ENCODE measurements at regions not wholly inside any gene's neighbourhood (a gene's known extent, or its start where the extent isn't known, plus 50 kb on each side); places are given as distances from the start of the nearest gene placed in this dataset.
A peak's percentile ranks its signal among the peaks of the same experiment; 100 is the strongest.

DNA sequence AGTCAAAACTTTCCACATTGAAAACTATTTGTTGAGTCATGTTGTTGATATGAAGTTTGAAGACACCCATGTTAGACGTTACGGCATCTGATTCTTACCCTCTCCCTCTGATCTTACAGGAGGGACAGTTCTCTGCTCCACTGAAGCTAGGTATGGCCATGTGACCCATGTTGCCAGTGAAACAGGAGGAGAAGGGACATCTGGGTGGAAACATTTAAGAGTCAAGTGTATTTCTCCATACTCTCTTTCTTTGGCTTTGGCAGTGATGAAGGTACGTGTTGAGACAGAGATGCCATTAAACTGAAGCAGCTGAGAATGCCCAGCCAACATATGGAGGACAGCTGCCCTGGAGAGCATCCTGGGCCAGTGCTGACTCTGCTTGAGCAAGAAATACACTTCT, 198.4 kb upstream of the PTGFR start:
- Histone ChIP-seq H3K4me1 (ENCODE audit: insufficient read depth, poor library complexity, severe bottlenecking) (no peaks in the 10 kb centered on the region), H3K9me3 (ENCODE audit: severe bottlenecking) (no peaks in the 10 kb centered on the region), H3K27ac (ENCODE audit: poor library complexity, severe bottlenecking) (no peak overlapping the region), H3K36me3 (ENCODE audit: low read depth) (no peaks in the 10 kb centered on the region), H3K4me3 (ENCODE audit: severe bottlenecking) (no peak overlapping the region), H3K27me3 (ENCODE audit: insufficient read depth, poor library complexity, severe bottlenecking) (no peaks in the 10 kb centered on the region)
- DNase-seq (ENCODE audit: low spot score) = no peak
- TF ChIP-seq, protein P1, sequence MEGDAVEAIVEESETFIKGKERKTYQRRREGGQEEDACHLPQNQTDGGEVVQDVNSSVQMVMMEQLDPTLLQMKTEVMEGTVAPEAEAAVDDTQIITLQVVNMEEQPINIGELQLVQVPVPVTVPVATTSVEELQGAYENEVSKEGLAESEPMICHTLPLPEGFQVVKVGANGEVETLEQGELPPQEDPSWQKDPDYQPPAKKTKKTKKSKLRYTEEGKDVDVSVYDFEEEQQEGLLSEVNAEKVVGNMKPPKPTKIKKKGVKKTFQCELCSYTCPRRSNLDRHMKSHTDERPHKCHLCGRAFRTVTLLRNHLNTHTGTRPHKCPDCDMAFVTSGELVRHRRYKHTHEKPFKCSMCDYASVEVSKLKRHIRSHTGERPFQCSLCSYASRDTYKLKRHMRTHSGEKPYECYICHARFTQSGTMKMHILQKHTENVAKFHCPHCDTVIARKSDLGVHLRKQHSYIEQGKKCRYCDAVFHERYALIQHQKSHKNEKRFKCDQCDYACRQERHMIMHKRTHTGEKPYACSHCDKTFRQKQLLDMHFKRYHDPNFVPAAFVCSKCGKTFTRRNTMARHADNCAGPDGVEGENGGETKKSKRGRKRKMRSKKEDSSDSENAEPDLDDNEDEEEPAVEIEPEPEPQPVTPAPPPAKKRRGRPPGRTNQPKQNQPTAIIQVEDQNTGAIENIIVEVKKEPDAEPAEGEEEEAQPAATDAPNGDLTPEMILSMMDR (IDR thresholded peaks at IDR 0.05; ENCODE audit: poor library complexity, severe bottlenecking) = no peak
- no peak for ATAC-seq (ENCODE audit: low read depth)

DNA sequence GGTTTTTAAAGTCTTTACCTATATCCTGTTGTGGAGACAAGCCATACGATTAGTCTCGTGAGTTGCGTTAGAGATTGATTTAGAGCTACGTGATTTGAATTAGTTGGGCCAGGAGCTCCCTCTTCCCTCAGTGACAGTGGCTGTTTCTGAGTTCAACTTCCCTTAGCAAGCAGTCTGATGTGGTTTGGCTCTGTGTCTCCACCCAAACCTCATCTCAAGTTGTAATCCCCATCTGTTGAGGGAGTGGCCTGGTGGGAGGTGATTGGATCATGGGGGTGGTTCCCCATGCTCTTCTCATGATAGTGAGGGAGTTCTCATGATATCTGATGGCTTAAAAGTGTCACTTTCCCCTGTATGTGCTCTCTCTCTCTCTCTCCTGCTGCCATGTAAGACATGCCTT, 192.9 kb upstream of the PTGFR start:
- Histone ChIP-seq H3K9me3 (ENCODE audit: severe bottlenecking) (no peaks in the 10 kb centered on the region), H3K27ac (ENCODE audit: poor library complexity, severe bottlenecking) (no peak overlapping the region), H3K36me3 (ENCODE audit: low read depth) (no peaks in the 10 kb centered on the region), H3K4me3 (ENCODE audit: severe bottlenecking) (no peak overlapping the region), H3K4me1 (ENCODE audit: insufficient read depth, poor library complexity, severe bottlenecking) (no peaks in the 10 kb centered on the region), H3K27me3 (ENCODE audit: insufficient read depth, poor library complexity, severe bottlenecking) (no peaks in the 10 kb centered on the region)
- no peak for DNase-seq (ENCODE audit: low spot score)
- ATAC-seq (ENCODE audit: low read depth) = no peak
- TF ChIP-seq, protein P1 (IDR thresholded peaks at IDR 0.05; ENCODE audit: poor library complexity, severe bottlenecking) = no peak

DNA sequence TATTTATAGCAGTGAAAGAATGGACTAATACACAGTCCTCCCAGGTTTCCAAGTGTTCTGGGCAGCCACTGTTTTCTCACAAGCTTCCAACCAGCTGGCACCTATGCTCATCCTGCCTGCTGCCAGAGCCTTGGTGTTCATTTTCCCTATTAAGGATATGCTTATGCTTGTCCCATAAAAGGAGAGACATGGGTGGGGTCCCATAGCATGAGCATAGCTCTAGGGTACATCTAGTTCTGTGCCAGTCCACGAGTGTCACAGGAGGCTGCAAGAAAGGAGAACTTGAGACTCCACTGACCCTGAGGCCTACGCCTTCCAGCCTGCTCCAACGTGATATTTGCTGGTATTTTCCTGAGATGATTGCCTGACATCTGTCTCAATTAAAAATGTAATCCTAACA, 192.4 kb upstream of the PTGFR start:
- TF ChIP-seq, protein P1 (IDR thresholded peaks at IDR 0.05; ENCODE audit: poor library complexity, severe bottlenecking) = no peak
- no peak overlapping the region for H3K4me3 ChIP-seq (ENCODE audit: severe bottlenecking)
- H3K27me3 ChIP-seq (ENCODE audit: insufficient read depth, poor library complexity, severe bottlenecking) = no peaks in the 10 kb centered on the region
- no peaks in the 10 kb centered on the region for H3K36me3 ChIP-seq (ENCODE audit: low read depth)
- DNase-seq (ENCODE audit: low spot score) (no peak), ATAC-seq (ENCODE audit: low read depth) (no peak)
- H3K27ac ChIP-seq (ENCODE audit: poor library complexity, severe bottlenecking) = no peak overlapping the region
- no peaks in the 10 kb centered on the region for H3K9me3 ChIP-seq (ENCODE audit: severe bottlenecking)
- H3K4me1 ChIP-seq (ENCODE audit: insufficient read depth, poor library complexity, severe bottlenecking) = peaks cover 4% of the 10 kb centered on the region

DNA sequence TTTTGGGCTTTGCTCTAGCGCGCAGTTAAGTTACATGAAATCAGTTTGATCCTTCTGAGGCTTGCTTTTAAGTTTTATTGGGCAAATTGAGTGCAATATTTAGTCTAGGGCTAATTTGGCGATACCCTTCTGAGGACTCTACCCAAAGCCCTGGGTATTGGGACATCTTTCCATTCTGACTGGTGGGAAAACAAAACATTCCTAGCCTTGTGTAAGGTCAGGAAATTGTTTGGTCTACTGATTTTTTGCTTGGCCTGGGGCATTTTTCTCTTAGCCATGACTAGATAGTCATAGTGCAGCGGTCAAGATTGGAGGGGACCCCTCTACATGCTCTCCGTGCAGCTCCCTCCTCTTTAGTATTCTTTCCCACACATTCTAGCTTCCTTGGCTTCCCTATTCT, 189.6 kb upstream of the PTGFR start:
- H3K36me3 ChIP-seq (ENCODE audit: low read depth) = no peaks in the 10 kb centered on the region
- TF ChIP-seq, protein P1 (IDR thresholded peaks at IDR 0.05; ENCODE audit: poor library complexity, severe bottlenecking) = no peak
- DNase-seq (ENCODE audit: low spot score) = no peak
- no peaks in the 10 kb centered on the region for H3K27me3 ChIP-seq (ENCODE audit: insufficient read depth, poor library complexity, severe bottlenecking)
- H3K4me3 ChIP-seq (ENCODE audit: severe bottlenecking) = no peak overlapping the region
- peaks cover 19% of the 10 kb centered on the region for H3K4me1 ChIP-seq (ENCODE audit: insufficient read depth, poor library complexity, severe bottlenecking)
- no peak overlapping the region for H3K27ac ChIP-seq (ENCODE audit: poor library complexity, severe bottlenecking)
- ATAC-seq (ENCODE audit: low read depth) = no peak
- H3K9me3 ChIP-seq (ENCODE audit: severe bottlenecking) = no peaks in the 10 kb centered on the region

DNA sequence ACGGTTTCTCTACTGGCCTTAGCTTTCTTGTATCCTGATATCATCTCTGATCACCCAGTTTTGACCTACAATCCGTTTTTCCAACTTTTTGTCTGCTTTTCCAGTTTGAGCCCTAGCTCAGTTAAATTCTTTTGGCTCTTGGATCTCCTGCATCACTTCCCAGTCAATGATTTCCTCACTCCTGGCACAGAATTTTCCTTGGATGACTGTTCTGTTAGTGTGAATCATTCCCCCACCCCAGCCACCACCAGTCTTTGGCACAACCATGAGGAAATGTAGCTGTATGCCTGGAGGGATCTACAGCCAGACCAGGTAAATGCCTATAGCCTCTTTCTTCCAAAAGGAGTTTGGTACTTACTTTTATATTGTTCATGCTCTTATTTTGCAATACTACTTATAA, 187.2 kb upstream of the PTGFR start:
- Histone ChIP-seq H3K4me1 (ENCODE audit: insufficient read depth, poor library complexity, severe bottlenecking) (peaks cover 19% of the 10 kb centered on the region), H3K27ac (ENCODE audit: poor library complexity, severe bottlenecking) (peak overlapping the region; percentile 72), H3K36me3 (ENCODE audit: low read depth) (no peaks in the 10 kb centered on the region), H3K4me3 (ENCODE audit: severe bottlenecking) (no peak overlapping the region), H3K9me3 (ENCODE audit: severe bottlenecking) (no peaks in the 10 kb centered on the region), H3K27me3 (ENCODE audit: insufficient read depth, poor library complexity, severe bottlenecking) (no peaks in the 10 kb centered on the region)
- peak; percentile 100 for ATAC-seq (ENCODE audit: low read depth)
- DNase-seq (ENCODE audit: low spot score) = peak; percentile 85
- TF ChIP-seq, protein P1 (IDR thresholded peaks at IDR 0.05; ENCODE audit: poor library complexity, severe bottlenecking) = no peak
